ENCODE measurements at regions not wholly inside any gene's neighbourhood (a gene's known extent, or its start where the extent isn't known, plus 50 kb on each side); places are given as distances from the start of the nearest gene placed in this dataset.

DNA sequence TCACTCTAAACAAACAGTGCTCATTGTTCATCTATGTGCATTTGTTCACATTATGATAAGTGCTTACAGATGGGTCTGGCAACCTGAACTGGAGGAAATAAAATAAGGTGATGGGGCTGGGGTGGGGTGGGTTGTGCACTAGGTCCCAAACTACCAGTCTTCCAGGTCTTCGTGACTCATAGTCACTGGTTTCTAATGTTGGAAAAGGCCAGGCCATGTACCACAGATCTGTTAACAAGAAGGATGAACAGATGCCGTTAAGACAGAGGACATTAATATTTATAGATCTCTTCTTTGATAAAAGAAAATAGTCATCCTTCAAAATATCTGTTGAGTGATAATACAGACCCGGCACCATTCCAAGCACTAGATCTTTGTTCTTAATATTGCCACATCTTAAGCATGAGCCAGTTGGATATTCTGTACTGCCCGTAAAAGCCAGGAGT, 71.4 kb upstream of the STARD4 start:
- TF ChIP-seq, protein P1, sequence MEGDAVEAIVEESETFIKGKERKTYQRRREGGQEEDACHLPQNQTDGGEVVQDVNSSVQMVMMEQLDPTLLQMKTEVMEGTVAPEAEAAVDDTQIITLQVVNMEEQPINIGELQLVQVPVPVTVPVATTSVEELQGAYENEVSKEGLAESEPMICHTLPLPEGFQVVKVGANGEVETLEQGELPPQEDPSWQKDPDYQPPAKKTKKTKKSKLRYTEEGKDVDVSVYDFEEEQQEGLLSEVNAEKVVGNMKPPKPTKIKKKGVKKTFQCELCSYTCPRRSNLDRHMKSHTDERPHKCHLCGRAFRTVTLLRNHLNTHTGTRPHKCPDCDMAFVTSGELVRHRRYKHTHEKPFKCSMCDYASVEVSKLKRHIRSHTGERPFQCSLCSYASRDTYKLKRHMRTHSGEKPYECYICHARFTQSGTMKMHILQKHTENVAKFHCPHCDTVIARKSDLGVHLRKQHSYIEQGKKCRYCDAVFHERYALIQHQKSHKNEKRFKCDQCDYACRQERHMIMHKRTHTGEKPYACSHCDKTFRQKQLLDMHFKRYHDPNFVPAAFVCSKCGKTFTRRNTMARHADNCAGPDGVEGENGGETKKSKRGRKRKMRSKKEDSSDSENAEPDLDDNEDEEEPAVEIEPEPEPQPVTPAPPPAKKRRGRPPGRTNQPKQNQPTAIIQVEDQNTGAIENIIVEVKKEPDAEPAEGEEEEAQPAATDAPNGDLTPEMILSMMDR (IDR thresholded peaks at IDR 0.05; ENCODE audit: extremely low read depth, insufficient read depth, missing control alignments) = no peak
- DNase-seq (ENCODE audit: low spot score) = no peak
- in situ Hi-C loops (cut with MboI; ENCODE audit: low pct_unique_long_range_greater_than_20kb, low sequenced_read_pairs, unreplicated experiment) = no loop called here

DNA sequence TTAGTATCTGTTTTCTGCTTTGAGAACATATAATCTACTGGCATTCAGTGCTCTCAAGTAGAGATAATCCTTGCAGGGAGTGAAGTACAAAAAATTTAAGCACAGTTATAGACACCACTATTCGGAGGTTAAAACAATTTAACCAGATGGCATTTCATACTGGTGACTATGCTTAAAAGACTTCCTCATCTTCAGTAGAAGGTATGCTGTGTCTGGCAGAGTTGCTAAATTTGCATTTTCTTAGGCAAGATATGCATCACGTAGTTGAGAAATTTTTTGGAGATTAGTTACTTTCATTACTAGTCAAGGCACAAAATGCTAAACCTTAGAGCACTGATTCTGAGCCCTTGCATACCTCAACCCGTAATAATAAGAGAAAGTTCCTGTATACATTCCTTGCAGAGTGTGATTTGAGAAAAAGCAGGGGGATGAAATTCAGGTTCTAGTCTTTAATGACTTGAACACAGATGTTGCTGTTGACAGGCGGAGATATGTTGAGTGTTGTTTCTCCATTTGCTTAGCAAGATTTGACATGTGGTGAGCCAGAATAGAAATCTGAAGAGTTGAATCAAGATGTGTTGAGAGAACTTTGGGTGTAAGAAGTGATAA, 70.8 kb upstream of the STARD4 start:
- in situ Hi-C loops (cut with MboI; ENCODE audit: low pct_unique_long_range_greater_than_20kb, low sequenced_read_pairs, unreplicated experiment) = no loop called here
- TF ChIP-seq, protein P1 (IDR thresholded peaks at IDR 0.05; ENCODE audit: extremely low read depth, insufficient read depth, missing control alignments) = no peak
- DNase-seq (ENCODE audit: low spot score) = no peak

DNA sequence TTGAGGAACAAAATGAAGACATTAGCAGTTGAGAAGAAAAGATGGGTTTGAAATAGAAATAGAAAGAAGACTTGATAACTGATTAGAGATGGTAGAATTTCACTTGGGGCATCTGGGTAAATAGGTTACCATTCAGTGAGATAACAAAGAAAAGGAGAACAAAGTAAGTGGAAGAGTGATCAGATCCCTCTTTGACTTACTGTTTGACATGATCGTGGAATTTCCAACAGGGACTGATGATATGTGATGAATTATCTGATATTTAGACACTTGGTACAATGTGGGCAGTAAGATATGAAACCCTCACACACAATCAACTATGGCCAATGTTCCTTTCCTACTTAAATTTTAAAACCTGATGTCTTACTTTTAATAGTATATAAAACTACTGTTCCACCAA, 70.1 kb upstream of the STARD4 start:
- no peak for DNase-seq (ENCODE audit: low spot score)
- in situ Hi-C loops (cut with MboI; ENCODE audit: low pct_unique_long_range_greater_than_20kb, low sequenced_read_pairs, unreplicated experiment) = no loop called here
- TF ChIP-seq, protein P1 (IDR thresholded peaks at IDR 0.05; ENCODE audit: extremely low read depth, insufficient read depth, missing control alignments) = no peak

DNA sequence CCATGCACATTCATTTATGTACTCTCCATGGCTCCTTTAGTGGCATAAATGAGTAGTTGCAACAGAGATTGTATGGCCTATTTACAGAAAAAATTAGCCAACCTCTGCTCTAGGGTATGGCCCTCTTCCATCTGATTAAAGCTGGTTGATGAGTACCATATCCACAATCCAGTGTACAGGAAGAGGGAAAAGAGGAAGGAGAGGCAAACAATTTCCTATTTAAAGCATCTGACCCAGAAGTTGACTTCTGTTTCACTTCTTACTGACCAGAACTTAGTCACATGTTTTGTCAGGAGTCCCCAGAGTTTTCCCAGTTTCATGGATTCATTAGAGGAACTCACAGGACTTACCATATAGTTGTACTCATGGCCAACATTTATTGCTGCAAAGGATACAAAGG, 68.6 kb upstream of the STARD4 start:
- DNase-seq (ENCODE audit: low spot score) = no peak
- in situ Hi-C loops (cut with MboI; ENCODE audit: low pct_unique_long_range_greater_than_20kb, low sequenced_read_pairs, unreplicated experiment) = no loop called here
- TF ChIP-seq, protein P1 (IDR thresholded peaks at IDR 0.05; ENCODE audit: extremely low read depth, insufficient read depth, missing control alignments) = no peak

DNA sequence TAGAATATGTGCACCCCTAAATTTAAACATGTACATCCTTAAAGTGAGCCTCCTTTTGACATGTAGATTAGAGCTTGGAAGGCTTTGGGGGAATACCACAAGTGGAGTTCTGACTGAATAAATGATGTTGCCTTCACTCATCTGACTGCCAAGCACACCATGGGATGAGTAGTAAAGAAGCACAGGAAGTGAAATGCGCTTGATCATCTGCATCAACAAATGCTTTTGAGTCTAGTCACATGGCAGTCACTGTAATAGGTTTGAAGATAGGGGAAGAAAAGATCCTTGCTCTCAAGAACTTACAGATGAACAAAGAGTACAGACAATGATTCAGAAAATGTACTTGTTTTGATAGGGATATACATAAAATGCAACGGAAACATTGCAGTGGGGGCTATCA, 62.0 kb upstream of the STARD4 start:
- in situ Hi-C loops (cut with MboI; ENCODE audit: low pct_unique_long_range_greater_than_20kb, low sequenced_read_pairs, unreplicated experiment) = no loop called here
- no peak for DNase-seq (ENCODE audit: low spot score)
- TF ChIP-seq, protein P1 (IDR thresholded peaks at IDR 0.05; ENCODE audit: extremely low read depth, insufficient read depth, missing control alignments) = no peak

DNA sequence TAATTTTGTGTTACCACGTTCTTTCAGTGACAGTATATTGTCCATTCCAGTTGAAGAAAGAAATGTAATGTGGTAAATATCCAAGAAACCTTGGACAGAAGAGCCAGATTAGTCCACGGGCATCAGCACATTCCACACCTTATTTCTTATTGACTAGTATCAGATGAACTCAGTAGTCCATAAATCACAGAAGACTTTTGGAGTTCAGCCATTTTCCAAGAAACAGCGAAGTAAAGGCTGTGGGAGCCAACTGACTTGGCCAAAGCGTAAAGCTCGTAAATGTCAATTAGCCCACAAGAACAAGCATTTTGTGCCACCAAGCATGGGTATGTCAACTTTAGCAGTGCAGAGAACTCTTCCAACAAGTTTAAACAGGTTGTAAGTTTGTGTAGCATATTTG, 60.2 kb upstream of the STARD4 start:
- TF ChIP-seq, protein P1 (IDR thresholded peaks at IDR 0.05; ENCODE audit: extremely low read depth, insufficient read depth, missing control alignments) = no peak
- no peak for DNase-seq (ENCODE audit: low spot score)
- in situ Hi-C loops (cut with MboI; ENCODE audit: low pct_unique_long_range_greater_than_20kb, low sequenced_read_pairs, unreplicated experiment) = no loop called here

All from GM13977 (cell line).